Testis (tissue), 2 donors: ENCODE measurements at regions not wholly inside any gene's neighbourhood (a gene's known extent, or its start where the extent isn't known, plus 50 kb on each side); places are given as distances from the start of the nearest gene placed in this dataset.

Source experiments
- DNase-seq: peaks from one replicate; pipeline ENCODE4 v3.0.0-alpha.2; 2019
- H3K27ac ChIP-seq, 2 donors: fragments of 200-600 bp; sonication (generic); one replicate each; pipeline ENCODE4 v1.5.1; 2019
- H3K27me3 ChIP-seq: fragments of 200-600 bp; sonication (generic); one replicate; pipeline ENCODE4 v1.5.1; 2019
- H3K36me3 ChIP-seq: fragments of 200-600 bp; sonication (generic); one replicate; pipeline ENCODE4 v1.5.1; 2017; ENCODE audit warnings: low read depth; ENCODE audit errors: missing control alignments
- H3K4me1 ChIP-seq: fragments of 200-600 bp; sonication (generic); one replicate; pipeline ENCODE4 v1.5.1; 2019
- H3K4me3 ChIP-seq, 2 donors: fragments of 200-600 bp; sonication (generic); one replicate each; pipeline ENCODE4 v1.5.1; 2017 to 2019
- H3K9me3 ChIP-seq: fragments of 200-600 bp; sonication (generic); one replicate; pipeline ENCODE4 v1.5.1; 2017
- CTCF ChIP-seq, 3 experiments: fragments of 450-650 bp in 2 of 3; fragments of 200-600 bp in 1 of 3; sonication (generic) in 1 of 3; IDR thresholded peaks; one replicate each; pipeline ENCODE4 v1.5.1; 2016 to 2019; ENCODE audit warnings: antibody characterized with exemption in 3 of 3, mild to moderate bottlenecking in 2 of 3, moderate library complexity in 1 of 3
- POLR2A ChIP-seq: fragments of 450-650 bp; IDR thresholded peaks from one replicate; pipeline ENCODE4 v1.6.1; 2017; ENCODE audit warnings: antibody characterized with exemption, mild to moderate bottlenecking, moderate library complexity
- WGBS, 2 donors: methylation state at CpG; one replicate each; pipeline ENCODE4 v1.1.5; 2018; 5-methylcytosine and 5-hydroxymethylcytosine counted together
- intact Hi-C: fragments of 100-400 bp; cut with DNase I; formaldehyde crosslinking; loops from one replicate; pipeline ENCODE4 v1.15.1; 2023; ENCODE audit warnings: low total_unique reads

GRCh38 chr10:10038348-10038747, 979.3 kb upstream of the CELF2 start:
- H3K27ac ChIP-seq = no peak overlapping the region
- intact Hi-C loops = no loop called here
- no peaks in the 10 kb centered on the region for H3K9me3 ChIP-seq
- H3K27me3 ChIP-seq = no peaks in the 10 kb centered on the region
- H3K4me1 ChIP-seq = no peaks in the 10 kb centered on the region
- H3K36me3 ChIP-seq = no peaks in the 10 kb centered on the region
- DNase-seq = no peak
- no peak for TF ChIP-seq CTCF (IDR thresholded peaks at IDR 0.05)
- H3K4me3 ChIP-seq = no peak overlapping the region

GRCh38 chr10:10039595-10039994, 978.1 kb upstream of the CELF2 start:
- Histone ChIP-seq H3K9me3 (no peaks in the 10 kb centered on the region), H3K4me1 (no peaks in the 10 kb centered on the region), H3K27me3 (no peaks in the 10 kb centered on the region), H3K27ac (no peak overlapping the region), H3K4me3 (no peak overlapping the region), H3K36me3 (no peaks in the 10 kb centered on the region)
- TF ChIP-seq POLR2A = no peak
- TF ChIP-seq CTCF (IDR thresholded peaks at IDR 0.05) = no peak
- intact Hi-C loops = no loop called here
- 88 to 89% methylated on average over 2 of the region's 2 CpGs for WGBS, 2 donors
- no peak for DNase-seq

DNA sequence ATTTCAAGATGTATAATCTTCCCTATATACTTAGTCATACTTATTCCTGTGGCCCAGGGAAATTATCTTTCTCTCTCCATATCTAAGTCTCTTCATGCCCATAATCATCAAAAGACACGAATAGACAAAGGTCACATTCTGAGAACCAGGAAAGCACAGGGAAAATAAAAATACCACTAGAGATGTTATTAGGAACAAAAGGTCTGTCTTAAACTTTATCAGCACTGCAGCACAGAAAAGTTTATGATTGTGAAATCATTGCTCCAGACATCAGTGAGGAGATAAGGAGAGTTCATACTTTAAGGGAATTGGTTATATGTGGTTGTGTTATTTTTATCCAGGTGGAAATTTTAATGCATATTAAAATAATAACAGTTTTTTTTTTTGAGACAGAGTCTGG, 974.6 kb upstream of the CELF2 start:
- no peak for DNase-seq
- Histone ChIP-seq H3K4me3 (no peak overlapping the region), H3K36me3 (no peaks in the 10 kb centered on the region), H3K27me3 (no peaks in the 10 kb centered on the region), H3K9me3 (no peaks in the 10 kb centered on the region), H3K27ac (no peak overlapping the region), H3K4me1 (no peaks in the 10 kb centered on the region)
- 0 to 17% methylated on average over 1 of the region's 1 CpG for WGBS, 2 donors
- intact Hi-C loops = no loop called here
- TF ChIP-seq POLR2A = no peak
- TF ChIP-seq CTCF (IDR thresholded peaks at IDR 0.05) = no peak

GRCh38 chr10:10044922-10045764, 972.5 kb upstream of the CELF2 start:
- H3K9me3 ChIP-seq = no peaks in the 10 kb centered on the region
- H3K36me3 ChIP-seq = no peaks in the 10 kb centered on the region
- no peak overlapping the region for H3K27ac ChIP-seq
- no peak for TF ChIP-seq POLR2A
- TF ChIP-seq CTCF (IDR thresholded peaks at IDR 0.05) = no peak
- H3K4me1 ChIP-seq = no peaks in the 10 kb centered on the region
- intact Hi-C loops = no loop called here
- no peak overlapping the region for H3K4me3 ChIP-seq
- H3K27me3 ChIP-seq = no peaks in the 10 kb centered on the region
- 89 to 91% methylated on average over 4 of the region's 4 CpGs for WGBS, 2 donors
- DNase-seq = no peak

DNA sequence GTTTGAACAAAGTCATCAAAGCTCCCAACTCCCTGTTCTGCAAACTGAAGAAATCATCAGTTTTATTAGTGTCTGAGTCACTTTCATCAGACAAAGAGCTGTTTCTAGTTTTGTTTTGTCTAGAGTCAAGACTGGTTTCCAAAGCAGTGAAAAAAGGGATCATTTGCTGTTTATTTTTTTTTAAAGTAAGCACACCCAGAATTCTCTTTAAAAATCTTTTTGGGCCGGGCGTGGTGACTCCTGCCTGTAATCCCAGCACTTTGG, 972.0 kb upstream of the CELF2 start:
- intact Hi-C loops = no loop called here
- H3K4me1 ChIP-seq = no peaks in the 10 kb centered on the region
- H3K4me3 ChIP-seq = no peak overlapping the region
- no peak for DNase-seq
- H3K9me3 ChIP-seq = no peaks in the 10 kb centered on the region
- no peak overlapping the region for H3K27ac ChIP-seq
- no peak for TF ChIP-seq POLR2A
- TF ChIP-seq CTCF (IDR thresholded peaks at IDR 0.05) = no peak
- WGBS, 2 donors = 76 to 77% methylated on average over 2 of the region's 2 CpGs
- no peaks in the 10 kb centered on the region for H3K27me3 ChIP-seq
- no peaks in the 10 kb centered on the region for H3K36me3 ChIP-seq
